GM06990 (cell line): ENCODE measurements at regions not wholly inside any gene's neighbourhood (a gene's known extent, or its start where the extent isn't known, plus 50 kb on each side); places are given as distances from the start of the nearest gene placed in this dataset.

Experiments
- DNase-seq: peaks from one replicate; pipeline ENCODE4 v3.0.0-alpha.2; 2011; ENCODE audit not compliant: insufficient read length; ENCODE audit errors: extremely low read depth
- H3K27me3 ChIP-seq: replicated peaks from 2 replicates; pipeline ENCODE4 v1.6.0; 2011; ENCODE audit warnings: low read length; ENCODE audit not compliant: control insufficient read depth, insufficient read depth
- H3K36me3 ChIP-seq: 2 replicates; pipeline ENCODE4 v1.5.1; 2011; ENCODE audit warnings: low read length; ENCODE audit not compliant: control insufficient read depth, insufficient read depth
- H3K4me3 ChIP-seq: replicated peaks from 2 replicates; pipeline ENCODE4 v1.5.1; 2011; ENCODE audit warnings: low read depth, mild to moderate bottlenecking, control low read depth, low read length
- CTCF ChIP-seq: IDR thresholded peaks from 2 replicates; pipeline ENCODE4 v1.5.1; 2011; ENCODE audit warnings: low read length, control low read depth, mild to moderate bottlenecking, inconsistent platforms; ENCODE audit not compliant: insufficient read depth, poor library complexity, severe bottlenecking

- DNase-seq, result no peak
- Histone ChIP-seq H3K27me3 (no peaks in the 10 kb centered on the region), H3K36me3 (no peaks in the 10 kb centered on the region), H3K4me3 (no peak overlapping the region)
- TF ChIP-seq CTCF, result no peak
Observed at GRCh38 chr2:122029456-122029855, 274.0 kb downstream of the TSN start.

- Histone ChIP-seq H3K36me3 (no peaks in the 10 kb centered on the region), H3K27me3 (no peaks in the 10 kb centered on the region), H3K4me3 (no peak overlapping the region)
- DNase-seq, result no peak
- TF ChIP-seq CTCF, result no peak
Observed at GRCh38 chr2:122029945-122030344, 274.5 kb downstream of the TSN start.

GRCh38 chr2:122031544-122032263, 276.3 kb downstream of the TSN start:
- Histone ChIP-seq H3K27me3 (no peaks in the 10 kb centered on the region), H3K4me3 (no peak overlapping the region), H3K36me3 (no peaks in the 10 kb centered on the region)
- TF ChIP-seq CTCF, result no peak
- DNase-seq, result no peak

- Histone ChIP-seq H3K27me3 (no peaks in the 10 kb centered on the region), H3K4me3 (no peak overlapping the region), H3K36me3 (no peaks in the 10 kb centered on the region)
- TF ChIP-seq CTCF, result no peak
- no peak for DNase-seq
Observed at GRCh38 chr2:122032264-122032645, 276.8 kb downstream of the TSN start.

GRCh38 chr2:122033778-122034177, 278.3 kb downstream of the TSN start:
- Histone ChIP-seq H3K4me3 (no peak overlapping the region), H3K36me3 (no peaks in the 10 kb centered on the region), H3K27me3 (no peaks in the 10 kb centered on the region)
- no peak for TF ChIP-seq CTCF
- DNase-seq, result no peak

- no peak for DNase-seq
- Histone ChIP-seq H3K4me3 (no peak overlapping the region), H3K27me3 (no peaks in the 10 kb centered on the region)
Observed at GRCh38 chr2:122034344-122034743, 278.9 kb downstream of the TSN start.

More at GRCh38 chr2:122034344-122034743, 278.9 kb downstream of the TSN start:
- no peak for TF ChIP-seq CTCF
- H3K36me3 ChIP-seq, result no peaks in the 10 kb centered on the region
